ACC112 (cell line): ENCODE measurements at regions not wholly inside any gene's neighbourhood (a gene's known extent, or its start where the extent isn't known, plus 50 kb on each side); places are given as distances from the start of the nearest gene placed in this dataset.

Experiments used
- H2AFZ ChIP-seq: fragments of 200-600 bp; sonication (generic); one replicate; pipeline ENCODE4 v1.6.0; 2017; ENCODE audit warnings: antibody characterized with exemption, low read length; ENCODE audit not compliant: unreplicated experiment
- H3K27ac ChIP-seq: fragments of 200-600 bp; sonication (generic); 2 replicates; pipeline ENCODE4 v1.5.1; 2014; ENCODE audit warnings: low read depth, mild to moderate bottlenecking, antibody characterized with exemption, low read length, moderate library complexity
- H3K27me3 ChIP-seq: fragments of 200-600 bp; sonication (generic); 2 replicates; pipeline ENCODE4 v1.6.1; 2014; ENCODE audit warnings: mild to moderate bottlenecking, antibody characterized with exemption, low read length, moderate library complexity, mixed read lengths; ENCODE audit not compliant: insufficient read depth
- H3K36me3 ChIP-seq: fragments of 200-600 bp; sonication (generic); 2 replicates; pipeline ENCODE4 v1.6.1; 2016; ENCODE audit warnings: mild to moderate bottlenecking, antibody characterized with exemption, low read length, moderate library complexity, mixed read lengths; ENCODE audit not compliant: insufficient read depth
- H3K4me1 ChIP-seq: fragments of 200-600 bp; sonication (generic); one replicate; pipeline ENCODE4 v1.6.1; 2016; ENCODE audit warnings: low read length, mixed read lengths; ENCODE audit not compliant: insufficient read depth, unreplicated experiment, control insufficient read depth
- H3K4me3 ChIP-seq: fragments of 200-600 bp; sonication (generic); 2 replicates; pipeline ENCODE4 v1.5.1; 2014; ENCODE audit warnings: mild to moderate bottlenecking, low read depth, low read length
- H3K79me2 ChIP-seq: fragments of 200-600 bp; sonication (generic); one replicate; pipeline ENCODE4 v1.6.0; 2016; ENCODE audit warnings: low read length; ENCODE audit not compliant: control insufficient read depth, unreplicated experiment, insufficient read depth

DNA sequence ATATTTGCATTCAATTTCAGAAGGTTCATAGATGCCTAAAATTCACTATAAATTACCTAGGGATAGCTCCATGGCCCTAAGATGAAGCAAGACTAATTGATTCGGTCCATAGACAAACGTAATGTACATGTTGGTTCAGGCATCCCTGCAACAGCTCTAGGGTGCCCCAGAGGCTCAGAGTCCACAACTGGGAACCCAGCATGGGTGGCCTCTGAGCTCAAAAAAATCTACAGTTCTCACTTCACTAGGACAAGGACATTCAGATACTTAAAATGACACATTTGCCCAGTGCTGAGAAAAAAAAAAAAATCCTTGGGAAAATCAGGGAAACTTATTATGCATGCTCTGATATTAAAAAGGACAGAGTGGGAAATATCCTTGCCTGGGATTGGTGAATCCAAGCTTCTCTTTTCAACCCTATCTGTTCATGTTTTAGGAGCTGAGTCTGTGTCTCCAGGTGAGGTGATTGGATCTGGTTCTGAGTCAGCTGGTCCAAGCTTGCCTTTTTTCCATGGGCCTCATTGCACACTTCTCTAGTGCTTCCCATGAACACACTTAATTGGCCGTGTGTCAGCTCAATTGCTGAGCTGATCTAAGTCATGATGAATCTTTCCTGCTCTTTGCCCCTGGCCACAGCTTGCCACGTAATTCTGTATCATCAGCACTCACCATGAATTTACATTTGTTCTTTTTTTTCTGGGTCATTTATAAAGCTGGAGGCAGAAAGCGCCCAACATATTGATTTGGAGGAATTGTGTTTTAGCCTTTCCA lies 116.3 kb upstream of the RCN1 start:
- Histone ChIP-seq H3K4me1 (peaks cover 13% of the 10 kb centered on the region), H3K79me2 (no peaks in the 10 kb centered on the region), H3K4me3 (no peak overlapping the region), H3K27me3 (peaks cover 19% of the 10 kb centered on the region), H3K27ac (no peak overlapping the region), H3K36me3 (no peaks in the 10 kb centered on the region), H2AFZ (no peak overlapping the region)

DNA sequence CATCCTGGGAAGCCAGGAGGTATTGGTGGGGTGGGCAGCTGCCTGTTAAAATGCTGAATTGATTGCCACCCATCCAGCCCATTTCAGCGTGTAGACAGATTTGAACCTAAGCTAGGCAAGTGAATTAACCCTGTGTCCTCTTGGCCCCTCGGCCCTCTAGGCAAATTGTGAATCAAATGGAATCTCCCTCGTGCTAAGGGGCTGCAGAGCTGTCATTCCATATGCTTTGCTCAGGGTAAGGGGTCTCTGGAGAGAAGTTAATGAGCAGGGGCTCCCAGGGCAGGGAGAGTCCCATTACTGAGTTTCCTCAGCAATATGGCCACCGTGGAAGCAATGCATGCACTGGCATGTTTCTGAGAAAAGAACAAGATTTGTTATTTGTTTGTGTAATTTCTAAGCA lies 117.7 kb upstream of the RCN1 start:
- Histone ChIP-seq H3K79me2 (no peaks in the 10 kb centered on the region), H3K4me3 (no peak overlapping the region), H3K27ac (no peak overlapping the region), H3K4me1 (peaks cover 21% of the 10 kb centered on the region), H3K36me3 (no peaks in the 10 kb centered on the region), H2AFZ (no peak overlapping the region), H3K27me3 (peaks cover 16% of the 10 kb centered on the region)

DNA sequence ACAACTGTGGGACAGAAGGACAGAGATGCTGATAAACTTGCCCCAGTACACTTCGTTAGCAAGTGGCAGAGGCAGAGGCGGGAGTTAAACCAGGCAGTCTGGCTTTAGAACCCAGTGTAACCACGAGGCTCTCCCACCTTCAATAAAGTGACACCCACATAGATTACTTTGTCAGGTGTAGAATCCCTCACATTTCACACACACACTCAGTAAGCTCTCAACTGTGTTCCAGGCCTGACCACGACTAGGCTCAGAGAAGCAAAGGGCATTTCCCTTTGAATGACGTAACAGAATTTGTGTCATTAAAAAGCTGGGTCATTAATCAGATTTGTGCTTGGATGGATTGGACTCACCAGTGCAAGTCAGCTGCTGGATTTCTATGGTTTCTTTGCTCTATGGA lies 118.3 kb upstream of the RCN1 start:
- Histone ChIP-seq H3K79me2 (no peaks in the 10 kb centered on the region), H3K27me3 (peaks cover 22% of the 10 kb centered on the region), H2AFZ (no peak overlapping the region), H3K4me1 (peaks cover 21% of the 10 kb centered on the region), H3K4me3 (no peak overlapping the region), H3K27ac (no peak overlapping the region), H3K36me3 (no peaks in the 10 kb centered on the region)

DNA sequence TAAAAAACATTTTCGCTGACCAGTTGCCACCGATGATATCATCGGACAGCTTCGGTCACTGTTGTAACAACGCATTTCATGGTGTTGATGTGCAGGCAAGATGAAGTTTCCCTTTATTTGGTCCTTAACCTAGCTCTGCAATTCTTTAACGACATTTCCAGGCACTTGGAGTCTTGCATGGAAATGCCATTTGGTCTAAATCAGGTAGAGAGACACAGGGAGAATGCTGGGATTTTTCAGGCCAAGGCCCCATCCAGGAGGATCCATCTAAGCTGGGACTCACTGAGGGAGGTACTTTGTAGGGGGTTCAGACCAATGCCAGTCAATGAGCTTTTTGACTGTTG lies 121.5 kb upstream of the RCN1 start:
- H3K4me3 ChIP-seq: no peak overlapping the region
- H3K4me1 ChIP-seq: peaks cover 11% of the 10 kb centered on the region
- H3K36me3 ChIP-seq: no peaks in the 10 kb centered on the region
- H3K27me3 ChIP-seq: peaks cover 39% of the 10 kb centered on the region
- H2AFZ ChIP-seq: no peak overlapping the region
- no peak overlapping the region for H3K27ac ChIP-seq
- H3K79me2 ChIP-seq: no peaks in the 10 kb centered on the region

DNA sequence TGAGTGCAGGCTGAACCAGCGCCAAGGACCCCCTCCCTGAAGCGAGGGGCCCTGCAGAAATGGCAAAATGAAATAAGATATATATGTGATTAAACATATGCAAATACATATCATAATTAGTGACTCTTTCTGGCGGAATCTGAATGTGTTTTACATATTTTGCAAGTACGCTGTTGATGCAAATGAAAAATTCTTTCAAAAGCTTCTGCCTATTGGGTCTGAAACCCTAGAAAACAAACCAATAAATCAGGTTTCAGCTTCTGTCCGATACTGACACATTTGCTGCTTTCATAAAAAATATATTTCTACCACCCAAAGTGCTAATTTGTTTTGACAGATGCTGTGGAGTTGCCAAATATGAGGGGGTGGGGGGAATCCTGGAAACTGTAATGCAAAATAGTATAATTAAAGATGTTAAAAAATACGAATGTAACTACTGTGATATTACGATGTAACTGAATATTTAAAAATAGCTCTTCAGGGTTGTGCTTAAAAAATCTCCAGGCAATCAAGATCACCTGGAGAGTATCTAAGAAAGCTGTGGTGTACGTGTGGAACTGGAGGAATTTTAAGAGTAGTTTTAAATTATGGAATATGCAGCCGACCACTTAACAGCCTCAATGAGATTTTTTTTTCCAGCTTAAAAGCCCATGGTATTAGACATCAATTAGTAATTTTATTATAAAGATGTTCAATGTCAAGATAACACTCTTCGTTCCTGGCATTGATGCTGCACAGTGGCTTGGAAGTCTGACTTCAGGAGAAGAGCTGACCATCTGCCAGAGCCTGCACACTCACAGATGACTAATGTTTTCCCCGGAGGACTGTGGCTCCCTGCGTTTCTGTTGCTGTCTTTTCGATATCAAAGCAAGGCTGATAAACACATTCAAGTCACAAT lies 122.2 kb upstream of the RCN1 start:
- Histone ChIP-seq H3K27me3 (peaks cover 39% of the 10 kb centered on the region), H3K4me1 (peaks cover 10% of the 10 kb centered on the region), H3K27ac (no peak overlapping the region), H3K79me2 (no peaks in the 10 kb centered on the region), H2AFZ (no peak overlapping the region), H3K36me3 (no peaks in the 10 kb centered on the region), H3K4me3 (no peak overlapping the region)

DNA sequence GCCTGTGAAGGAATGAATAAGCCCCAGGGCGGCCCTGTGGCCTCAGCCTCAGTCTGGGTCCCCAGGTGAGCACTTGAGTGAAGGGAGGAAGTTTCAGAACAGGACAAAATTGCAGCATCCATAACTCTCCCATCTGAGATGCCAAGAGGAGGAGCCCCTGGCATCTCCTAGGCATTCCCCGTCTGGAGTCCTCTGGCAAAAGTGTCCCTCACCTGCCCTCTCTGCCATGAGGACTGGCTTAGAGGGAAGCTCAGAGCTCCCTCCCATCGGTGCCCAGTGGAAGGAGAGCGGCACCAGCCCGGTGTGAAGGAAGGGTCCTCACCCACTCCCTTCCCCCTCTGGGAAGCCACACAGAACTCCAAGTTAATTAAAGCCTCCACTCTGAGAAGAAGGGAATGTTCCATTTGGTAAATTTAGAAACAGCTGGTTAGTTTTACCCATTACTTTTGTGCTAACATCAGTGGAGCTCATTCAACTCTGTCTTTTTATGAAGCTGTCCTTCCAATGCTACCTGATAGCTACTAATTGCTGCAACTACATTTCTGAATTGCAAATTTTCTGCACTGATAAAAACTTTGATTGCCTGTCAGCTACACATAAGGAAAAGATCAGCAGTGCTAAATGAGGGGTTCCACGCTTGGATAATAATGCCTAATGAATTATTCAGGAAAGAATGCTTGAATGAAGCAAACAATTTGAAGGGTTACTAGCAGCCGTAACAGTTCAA lies 123.3 kb upstream of the RCN1 start:
- H3K27ac ChIP-seq: no peak overlapping the region
- no peak overlapping the region for H3K4me3 ChIP-seq
- no peaks in the 10 kb centered on the region for H3K79me2 ChIP-seq
- peaks cover 40% of the 10 kb centered on the region for H3K27me3 ChIP-seq
- peaks cover 10% of the 10 kb centered on the region for H3K4me1 ChIP-seq
- no peak overlapping the region for H2AFZ ChIP-seq
- H3K36me3 ChIP-seq: no peaks in the 10 kb centered on the region

DNA sequence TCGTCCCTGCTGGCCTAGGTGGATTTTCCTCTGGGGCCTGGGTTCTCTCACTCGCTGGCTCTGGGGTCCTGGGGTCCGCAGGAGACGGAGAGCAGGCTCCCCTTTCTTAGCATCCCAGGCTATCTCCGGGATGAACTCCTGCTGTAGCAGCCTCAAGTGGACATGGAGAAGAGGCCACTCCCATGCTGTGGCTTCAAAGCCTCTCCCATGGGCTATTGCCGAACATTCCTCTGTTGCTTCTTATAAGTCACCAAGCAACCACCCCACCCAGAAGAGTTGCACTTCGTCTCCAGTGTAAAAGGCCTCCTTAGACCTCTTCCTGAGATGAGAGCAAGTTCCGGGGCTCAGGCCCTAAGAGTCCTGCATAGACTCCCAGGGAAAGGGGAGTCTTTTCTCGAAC lies 124.0 kb upstream of the RCN1 start:
- no peak overlapping the region for H3K27ac ChIP-seq
- H3K36me3 ChIP-seq: no peaks in the 10 kb centered on the region
- no peaks in the 10 kb centered on the region for H3K79me2 ChIP-seq
- peaks cover 48% of the 10 kb centered on the region for H3K27me3 ChIP-seq
- no peak overlapping the region for H3K4me3 ChIP-seq
- H3K4me1 ChIP-seq: peaks cover 10% of the 10 kb centered on the region
- no peak overlapping the region for H2AFZ ChIP-seq

DNA sequence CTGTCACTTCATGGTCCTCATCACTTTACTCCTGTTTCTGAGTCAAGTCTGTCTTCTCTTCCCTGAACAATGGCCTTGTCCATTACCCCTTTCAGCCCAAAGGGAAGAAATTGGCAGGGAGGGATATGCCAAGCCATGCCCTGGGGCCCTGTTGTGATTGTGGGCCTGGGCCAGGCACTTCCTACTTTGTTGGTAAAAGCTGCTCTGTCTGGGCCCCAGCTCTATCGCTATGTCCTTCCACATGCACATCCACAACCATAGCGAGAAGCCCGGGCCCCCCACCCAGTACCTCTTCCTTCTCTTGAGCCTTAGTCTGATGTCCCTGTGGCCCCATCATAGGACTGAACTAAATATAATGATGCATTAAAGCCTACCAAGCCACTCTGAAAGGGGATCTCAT lies 126.7 kb upstream of the RCN1 start:
- Histone ChIP-seq H3K79me2 (no peaks in the 10 kb centered on the region), H3K4me3 (no peak overlapping the region), H3K36me3 (no peaks in the 10 kb centered on the region), H3K27ac (no peak overlapping the region), H3K27me3 (peaks cover 42% of the 10 kb centered on the region), H2AFZ (no peak overlapping the region), H3K4me1 (peaks cover 4% of the 10 kb centered on the region)

DNA sequence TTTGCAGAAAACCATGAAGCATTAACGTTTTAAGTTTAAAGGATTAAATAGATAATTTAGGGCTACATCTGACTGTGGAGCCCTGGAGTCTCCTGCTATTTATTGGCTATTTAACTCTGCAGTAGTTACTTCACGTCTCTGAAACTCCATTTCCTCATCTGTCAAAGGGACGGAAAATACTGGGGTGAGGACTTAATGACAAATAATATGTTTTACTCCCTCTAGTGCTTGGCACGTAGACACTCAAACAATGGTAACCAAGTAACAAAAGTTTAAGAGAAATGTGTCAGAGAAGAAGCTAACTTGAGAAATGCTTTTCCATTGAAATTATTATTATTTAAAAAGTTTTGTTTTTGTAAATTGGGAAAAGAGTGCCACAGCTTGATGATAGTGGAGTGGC lies 130.7 kb upstream of the RCN1 start:
- no peak overlapping the region for H3K27ac ChIP-seq
- H3K4me3 ChIP-seq: no peak overlapping the region
- no peaks in the 10 kb centered on the region for H3K79me2 ChIP-seq
- peaks cover 15% of the 10 kb centered on the region; the same call in 1 of the 2 replicates for H3K27me3 ChIP-seq
- H3K36me3 ChIP-seq: no peaks in the 10 kb centered on the region
- H2AFZ ChIP-seq: no peak overlapping the region
- no peaks in the 10 kb centered on the region for H3K4me1 ChIP-seq

DNA sequence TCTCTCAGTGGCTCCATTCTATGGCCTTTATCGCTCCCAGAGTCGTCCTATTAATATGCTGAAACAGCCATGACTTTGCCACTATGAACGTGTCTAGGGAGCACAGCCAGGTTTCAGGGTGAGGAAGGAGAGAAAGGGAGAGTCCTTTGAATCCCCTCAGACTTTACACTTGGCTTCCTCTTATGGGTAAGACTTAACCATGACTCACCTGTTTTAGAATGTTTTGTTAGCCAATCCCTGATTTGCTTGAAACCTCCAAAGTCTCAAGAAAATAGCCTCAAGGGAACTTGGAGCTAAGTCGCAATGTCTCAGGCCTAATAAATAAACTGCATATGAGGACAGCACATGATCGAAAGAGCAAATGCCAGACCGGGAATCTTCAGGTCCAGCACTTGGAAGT lies 131.2 kb upstream of the RCN1 start:
- H2AFZ ChIP-seq: no peak overlapping the region
- peaks cover 17% of the 10 kb centered on the region; the same call in 1 of the 2 replicates for H3K27me3 ChIP-seq
- no peaks in the 10 kb centered on the region for H3K36me3 ChIP-seq
- H3K79me2 ChIP-seq: no peaks in the 10 kb centered on the region
- no peaks in the 10 kb centered on the region for H3K4me1 ChIP-seq
- H3K4me3 ChIP-seq: no peak overlapping the region
- no peak overlapping the region for H3K27ac ChIP-seq
